T-helper 2 cell treated with Interferon-gamma antibody and Interleukin-4, amounts not matched to agents 100 ng/mL and 5 ng/mL, for 36 hours (primary cell): ENCODE measurements at regions not wholly inside any gene's neighbourhood (a gene's known extent, or its start where the extent isn't known, plus 50 kb on each side); places are given as distances from the start of the nearest gene placed in this dataset.

Experiments
- intact Hi-C: fragments of 100-400 bp; cut with micrococcal nuclease; formaldehyde crosslinking; loops from one replicate; pipeline ENCODE4 v1.15.1; 2023

- intact Hi-C loops, result no loop called here
Measured at GRCh38 chr6:14676977-14677781, 559.6 kb downstream of the CD83 start.

DNA sequence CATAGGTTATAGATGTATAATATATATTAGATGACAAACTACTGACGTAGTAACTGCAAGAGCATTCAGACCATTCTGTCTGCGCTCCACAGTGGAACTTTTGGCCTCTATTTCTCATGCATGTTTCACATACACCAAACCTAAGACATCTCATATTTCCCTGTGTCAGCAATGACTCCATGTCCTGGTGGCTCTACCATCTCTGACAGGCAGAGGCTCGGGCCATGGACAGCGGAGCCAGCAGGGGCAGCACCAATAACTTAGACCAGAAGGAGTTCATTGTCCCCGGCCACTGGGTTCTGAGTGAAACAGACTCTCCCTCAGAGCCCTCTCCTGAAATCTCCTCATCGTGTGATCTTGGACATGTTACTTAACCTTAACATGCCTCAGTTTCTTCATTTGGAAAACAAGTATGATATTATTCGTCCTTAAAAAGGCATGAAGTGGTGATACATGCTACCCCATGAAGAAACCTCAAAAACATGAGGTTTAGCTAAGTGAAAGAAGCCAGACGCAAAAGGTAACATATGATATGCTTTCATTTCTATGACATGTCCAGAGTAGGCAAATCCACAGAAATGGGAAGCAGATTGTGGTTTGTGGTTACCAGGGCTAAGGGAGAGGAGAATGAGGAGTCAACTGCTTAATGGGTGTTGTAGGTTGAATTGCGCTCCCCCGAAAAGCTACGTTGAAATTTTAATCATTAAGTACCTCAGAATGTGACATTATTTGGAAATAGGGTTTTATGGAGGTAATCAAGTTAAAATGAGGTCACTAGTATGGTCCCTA is 564.0 kb upstream of the JARID2 start:
- intact Hi-C loops, result no loop called here

- intact Hi-C loops, result no loop called here
Measured at GRCh38 chr6:14682812-14683211, 563.1 kb upstream of the JARID2 start.

DNA sequence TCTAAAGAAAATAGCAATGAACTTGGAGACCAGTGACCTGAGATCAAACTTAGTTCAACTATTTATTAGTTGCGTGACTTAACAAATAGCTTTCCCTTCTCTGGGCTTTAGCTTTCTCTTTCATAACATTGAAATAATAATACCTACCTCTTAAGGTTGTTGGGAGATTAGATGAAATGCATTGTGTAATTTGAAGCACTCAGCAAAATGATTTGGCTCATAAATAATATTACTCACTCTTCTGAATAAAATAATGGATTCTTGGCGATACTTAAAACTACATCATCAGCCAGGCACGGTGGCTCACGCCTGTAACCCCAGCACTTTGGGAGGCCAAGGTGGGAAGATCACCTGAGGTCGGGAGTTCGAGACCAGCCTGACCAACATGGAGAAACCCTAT is 556.2 kb upstream of the JARID2 start:
- intact Hi-C loops, result no loop called here

DNA sequence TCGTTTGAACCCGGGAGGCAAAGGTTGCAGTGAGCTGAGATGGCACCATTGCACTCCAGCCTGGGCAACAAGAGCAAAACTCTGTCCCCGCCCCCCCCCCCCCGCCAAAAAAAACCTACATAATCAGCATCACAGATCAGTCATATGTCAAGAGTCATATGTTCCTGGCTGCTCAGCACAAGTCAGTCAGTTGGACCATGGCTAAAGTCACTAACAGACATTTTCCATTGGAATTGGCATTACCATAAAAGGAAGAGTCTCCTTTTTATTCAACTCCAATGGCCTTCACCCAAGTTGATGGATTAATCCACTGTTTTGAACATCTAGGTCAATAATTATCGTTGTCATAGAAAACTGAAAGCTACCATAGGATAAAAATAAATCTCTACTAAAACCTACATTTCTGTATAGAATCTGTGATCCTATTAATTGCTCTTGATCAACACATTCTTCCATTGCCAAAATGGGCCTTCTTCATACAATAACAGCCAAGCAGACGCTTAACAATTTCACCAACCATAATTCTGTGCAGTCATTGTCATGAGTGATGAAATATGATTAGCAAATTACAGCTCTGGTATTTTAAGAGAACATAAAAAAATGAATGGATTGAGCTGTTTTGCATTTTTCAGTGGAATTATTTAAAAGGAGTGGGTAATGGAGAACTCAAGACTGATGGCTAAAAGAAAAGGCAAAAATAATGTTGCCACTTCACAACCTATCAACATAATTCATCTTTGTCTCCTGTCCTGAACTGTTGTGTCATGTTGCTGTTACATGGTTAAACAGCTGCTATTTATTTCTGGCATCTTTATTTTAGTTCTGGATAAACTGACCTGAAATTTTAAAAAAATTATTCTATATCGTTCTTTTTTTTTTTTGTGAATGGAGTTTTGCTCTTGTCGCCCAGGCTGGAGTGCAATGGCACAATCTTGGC is 555.5 kb upstream of the JARID2 start:
- intact Hi-C loops, result no loop called here

DNA sequence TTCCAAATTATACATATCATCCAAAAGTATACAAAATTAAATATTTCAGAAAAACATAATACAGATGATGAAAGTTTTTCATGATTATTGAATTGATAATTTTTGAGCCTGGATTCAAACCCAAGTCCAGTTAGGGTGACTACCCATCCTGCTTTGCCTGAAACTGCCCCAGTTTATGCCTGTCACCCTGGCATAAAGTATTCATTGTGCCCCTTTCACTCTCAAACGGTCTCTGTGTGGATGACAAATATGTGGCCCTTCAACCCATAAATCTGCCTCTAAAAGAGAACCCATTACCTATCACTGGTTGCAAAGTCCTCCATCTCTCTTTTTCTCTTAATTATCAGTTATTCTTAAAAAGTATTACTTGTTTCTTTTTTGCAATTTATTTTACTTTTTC is 553.7 kb upstream of the JARID2 start:
- intact Hi-C loops, result no loop called here

DNA sequence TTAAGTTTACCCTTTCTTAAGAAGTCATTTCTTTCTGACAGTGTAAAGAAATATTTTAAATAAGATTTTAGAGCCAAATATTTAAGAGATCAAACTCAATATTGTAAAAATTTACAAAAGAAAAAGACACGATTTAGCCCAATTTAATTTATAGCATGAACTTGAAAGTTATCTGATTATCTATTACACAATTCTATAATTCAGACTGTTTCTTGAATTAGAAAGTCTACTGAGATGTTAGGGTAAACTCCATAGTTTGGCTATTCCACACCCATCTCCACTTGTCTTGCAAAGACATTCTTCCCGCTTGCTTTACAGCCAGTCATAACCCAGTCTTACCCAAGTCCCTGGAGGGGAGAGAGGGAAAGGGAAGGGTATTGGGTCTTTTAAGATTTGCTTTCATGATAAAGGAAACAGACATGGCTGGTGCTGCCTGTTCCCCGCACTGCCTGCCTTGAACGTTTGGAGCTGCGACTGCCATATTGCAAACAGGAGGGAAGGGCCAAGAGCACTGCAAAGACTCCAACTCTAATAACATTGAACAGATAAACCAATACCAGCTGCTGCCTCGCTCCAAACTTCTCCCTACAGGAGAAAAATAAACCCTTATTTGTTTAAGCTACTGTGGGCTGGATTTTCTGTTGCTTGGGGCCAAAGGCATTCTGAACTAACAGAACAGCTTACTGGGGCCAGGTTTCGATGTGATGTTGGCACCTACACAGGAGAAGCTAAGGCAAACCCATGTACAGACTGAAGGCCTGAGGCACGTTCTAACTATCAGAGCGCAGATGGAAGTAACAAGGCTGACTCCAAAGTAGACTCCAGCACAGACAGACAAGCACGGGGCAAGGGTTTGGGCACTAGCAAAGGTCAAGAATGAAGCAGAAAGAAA is 552.3 kb upstream of the JARID2 start:
- intact Hi-C loops, result no loop called here

GRCh38 chr6:14694308-14694707 is 551.6 kb upstream of the JARID2 start:
- intact Hi-C loops, result no loop called here

DNA sequence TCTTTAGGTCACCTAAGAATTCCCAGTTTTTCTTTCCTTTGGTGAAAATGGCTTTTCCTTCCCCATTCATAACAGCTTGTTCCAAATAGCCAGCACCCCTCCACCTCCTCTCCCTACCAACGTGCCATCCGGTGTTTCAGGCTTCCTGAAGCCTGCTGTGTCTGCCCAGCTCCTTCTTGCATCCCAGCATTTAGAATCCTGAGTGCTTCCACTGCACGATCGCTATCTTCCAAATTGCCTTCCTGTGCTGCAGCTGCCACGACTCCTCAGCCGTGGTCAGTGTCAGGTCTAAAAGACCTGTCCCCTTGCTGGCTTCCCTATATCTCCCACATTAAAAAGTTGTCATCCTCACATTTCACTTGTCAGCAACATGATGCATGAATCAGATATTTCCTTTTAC is 550.3 kb upstream of the JARID2 start:
- intact Hi-C loops, result no loop called here

DNA sequence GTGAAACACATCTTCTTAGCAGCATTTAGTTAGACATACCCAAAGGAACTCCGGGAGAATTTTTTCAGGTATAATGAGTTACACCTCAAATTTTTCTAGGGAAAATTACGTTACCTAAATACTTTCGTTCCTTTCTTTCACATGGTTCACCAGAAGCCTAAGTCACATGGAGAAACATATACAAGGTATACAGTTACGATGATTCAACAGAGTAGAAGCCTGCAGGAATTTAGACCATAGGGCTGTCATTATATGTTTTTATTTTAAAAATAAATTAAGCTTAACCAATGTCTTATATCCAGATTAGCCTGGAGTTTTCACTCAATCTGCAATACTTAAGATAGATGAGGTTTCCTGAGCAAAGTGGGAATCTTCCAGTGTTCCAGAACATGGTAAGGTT is 549.5 kb upstream of the JARID2 start:
- intact Hi-C loops, result no loop called here

- intact Hi-C loops, result no loop called here
Measured at GRCh38 chr6:14697427-14697826, 548.4 kb upstream of the JARID2 start.

- intact Hi-C loops, result no loop called here
Measured at GRCh38 chr6:14699803-14700601, 545.9 kb upstream of the JARID2 start.

DNA sequence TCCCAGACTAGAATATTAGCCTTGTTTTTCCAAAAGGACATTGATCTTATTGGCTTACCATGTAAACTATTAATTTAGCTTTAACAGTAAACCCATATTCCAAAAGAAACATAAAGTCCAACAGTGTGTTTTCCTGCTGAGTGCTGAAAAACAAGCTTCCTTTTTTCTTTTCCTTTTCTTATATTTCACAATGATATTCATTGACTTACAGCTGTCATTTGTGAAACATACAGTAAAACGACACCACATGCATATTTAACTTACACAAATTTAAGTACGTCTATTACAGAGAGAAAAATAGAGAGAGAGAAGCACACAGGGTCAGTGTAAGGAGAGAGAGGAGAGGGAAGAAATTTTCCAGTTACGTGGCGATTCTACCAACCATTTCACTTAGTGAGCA is 543.9 kb upstream of the JARID2 start:
- intact Hi-C loops, result no loop called here

GRCh38 chr6:14702678-14703077 is 543.2 kb upstream of the JARID2 start:
- intact Hi-C loops, result no loop called here

GRCh38 chr6:14703586-14703985 is 542.3 kb upstream of the JARID2 start:
- intact Hi-C loops, result no loop called here

DNA sequence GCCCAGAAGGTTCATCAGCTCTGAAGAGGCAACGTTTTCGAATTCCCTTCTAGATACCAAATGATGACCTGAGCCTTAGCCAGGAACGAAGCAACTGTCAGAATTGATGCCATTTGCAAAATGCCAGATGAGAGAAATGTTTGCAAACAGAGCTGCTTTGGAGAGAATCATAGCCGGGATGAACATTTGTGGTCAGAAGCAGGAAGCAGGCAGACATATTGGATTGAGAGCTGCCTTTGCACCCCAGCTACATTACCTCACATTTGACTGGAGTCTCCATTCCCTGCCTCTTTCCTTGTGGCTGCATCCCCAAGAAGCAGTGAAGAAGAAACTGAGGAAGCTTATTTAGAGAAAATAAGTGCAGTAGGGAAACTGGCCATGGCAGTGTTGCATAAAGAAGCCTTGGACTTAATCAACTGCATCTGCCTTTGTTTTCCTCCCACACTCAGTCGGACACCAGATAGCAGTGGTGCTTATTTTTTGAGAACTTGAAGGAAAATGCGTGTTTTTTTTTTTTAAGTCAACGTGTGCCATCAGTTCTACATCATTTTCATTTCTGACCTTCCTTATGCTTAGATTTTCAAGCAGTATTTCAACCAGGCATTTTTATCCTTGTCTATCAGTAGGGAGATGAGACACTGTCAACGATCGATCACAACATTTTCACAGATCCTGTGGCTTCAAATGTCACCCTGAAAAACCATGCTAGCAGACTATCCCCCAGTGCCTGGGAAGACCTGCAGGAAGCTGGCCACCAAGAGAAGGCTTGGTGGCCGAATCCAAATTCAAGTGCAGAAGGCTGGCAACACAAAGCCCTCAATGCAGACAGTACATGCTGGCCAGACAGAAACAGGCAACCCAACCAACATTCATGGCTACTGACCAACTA is 541.2 kb upstream of the JARID2 start:
- intact Hi-C loops, result no loop called here

GRCh38 chr6:14705841-14706377 is 540.0 kb upstream of the JARID2 start:
- intact Hi-C loops, result no loop called here

DNA sequence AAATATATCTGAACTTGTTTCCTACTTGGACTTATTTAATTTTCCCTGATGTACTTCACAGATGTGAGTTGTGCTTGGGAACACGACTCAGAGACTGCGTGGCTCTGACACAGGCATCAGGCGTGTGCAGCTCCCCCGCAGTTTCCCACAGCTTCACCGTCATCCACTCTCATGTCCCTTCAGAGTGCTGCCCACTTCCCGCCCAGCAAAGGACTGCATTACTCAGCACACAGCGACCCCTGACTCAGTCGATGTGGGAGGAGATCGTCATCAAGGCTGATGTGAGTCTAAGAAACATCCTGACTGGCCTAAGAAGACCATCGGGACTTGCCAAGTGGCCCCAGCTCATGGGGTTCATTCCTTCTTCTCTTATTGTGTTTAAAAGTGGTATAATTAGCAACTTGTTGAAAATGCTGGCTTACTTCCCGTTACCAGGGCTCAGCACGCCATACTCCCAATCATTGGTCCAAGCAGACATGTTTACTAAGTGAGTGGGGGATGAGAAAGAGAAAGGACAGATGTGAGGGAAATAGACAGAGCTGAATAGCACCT is 539.4 kb upstream of the JARID2 start:
- intact Hi-C loops, result no loop called here
